HepG2 (cell line): ENCODE measurements at regions not wholly inside any gene's neighbourhood (a gene's known extent, or its start where the extent isn't known, plus 50 kb on each side); places are given as distances from the start of the nearest gene placed in this dataset.

ENCODE experiments used
- ATAC-seq: fragments of 200-7000 bp; cut with Tn5 transposase; 3 replicates; pipeline ENCODE4 v1.9.1; 2020; ENCODE audit warnings: mild to moderate bottlenecking, moderate library complexity
- BruUV-seq: library from RNA; stranded (reverse); fragments of 400-500 nt; replicated peaks from 2 replicates; lab custom pipeline; 2021; lab: Mats Ljungman, UMichigan
- CTCF ChIA-PET: fragments of 300-600 bp; formaldehyde crosslinking; extraction: SDS; loops from one replicate; lab custom pipeline; 2021; ENCODE audit warnings: low total read pairs, inconsistent platforms, low intra/inter-chr PET ratio; lab: Yijun Ruan, JAX
- POLR2A ChIA-PET: fragments of 350-600 bp; sonication (Branson Sonifier 250); formaldehyde crosslinking; loops from one replicate; lab custom pipeline; 2020; ENCODE audit warnings: antibody characterized with exemption, inconsistent platforms; lab: Yijun Ruan, JAX
- DNase-seq: peaks from one replicate; pipeline ENCODE4 v3.0.0-alpha.2; 2015; ENCODE audit warnings: low spot score
- FAIRE-seq: peaks from 3 replicates; lab custom pipeline; 2011; peaks lifted over from hg19 to GRCh38; lab: Jason Lieb, UNC
- H2AFZ ChIP-seq: one replicate; pipeline ENCODE4 v1.6.1; 2011; ENCODE audit warnings: low read length, inconsistent platforms
- H3K27ac ChIP-seq: fragments of 300-600 bp; 3 replicates; pipeline ENCODE4 v1.8.0; 2011; ENCODE audit warnings: mixed run types, mild to moderate bottlenecking, mixed read lengths, low read length, inconsistent platforms; ENCODE audit not compliant: insufficient read depth; ENCODE audit errors: extremely low read length
- H3K27me3 ChIP-seq, 2 experiments: fragments of 200-600 bp in 1 of 2; 2 replicates in 1 of 2; 3 replicates in 1 of 2; pipeline versions ENCODE4 v1.6.0 to v1.8.0; 2011; ENCODE audit warnings: low read length in 2 of 2, mild to moderate bottlenecking in 2 of 2, moderate library complexity in 2 of 2, inconsistent platforms in 1 of 2; ENCODE audit not compliant: insufficient read depth in 2 of 2, control insufficient read depth in 1 of 2
- H3K36me3 ChIP-seq, 2 experiments: fragments of 200-600 bp in 1 of 2; replicated peaks in 1 of 2; 2 replicates in 1 of 2; 3 replicates in 1 of 2; pipeline versions ENCODE4 v1.5.1 to v1.8.0; 2011; ENCODE audit warnings: low read length in 2 of 2, inconsistent platforms in 1 of 2; ENCODE audit not compliant: insufficient read depth in 2 of 2, control insufficient read depth in 1 of 2
- H3K4me1 ChIP-seq: 2 replicates; pipeline ENCODE4 v1.5.1; 2012; ENCODE audit warnings: low read length, inconsistent platforms; ENCODE audit not compliant: insufficient read depth
- H3K4me2 ChIP-seq: 2 replicates; pipeline ENCODE4 v1.6.0; 2011; ENCODE audit warnings: low read depth, low read length, inconsistent platforms
- H3K4me3 ChIP-seq, 3 experiments: fragments of 200-600 bp in 1 of 3; sonication (generic), shearing (Covaris generic) in 1 of 3; replicated peaks in 1 of 3; 2 replicates each; pipeline ENCODE4 v1.5.1; 2011 to 2016; ENCODE audit warnings: low read length in 3 of 3, inconsistent platforms in 2 of 3, low read depth in 2 of 3, mild to moderate bottlenecking in 2 of 3, control low read depth in 1 of 3, mixed read lengths in 1 of 3; ENCODE audit not compliant: insufficient read depth in 1 of 3
- H3K79me2 ChIP-seq: one replicate; pipeline ENCODE4 v1.6.1; 2011; ENCODE audit warnings: low read length, inconsistent platforms; ENCODE audit not compliant: insufficient read depth
- H3K9ac ChIP-seq: 2 replicates; pipeline ENCODE4 v1.6.0; 2011; ENCODE audit warnings: mild to moderate bottlenecking, low read depth, low read length, inconsistent platforms; ENCODE audit not compliant: insufficient read depth
- H3K9me3 ChIP-seq: 2 replicates; pipeline ENCODE4 v1.5.1; 2012; ENCODE audit warnings: mild to moderate bottlenecking, low read length
- H4K20me1 ChIP-seq: 2 replicates; pipeline ENCODE4 v1.6.0; 2011; ENCODE audit warnings: inconsistent platforms, mild to moderate bottlenecking, low read length, moderate library complexity; ENCODE audit not compliant: insufficient read depth
- CENPT ChIP-seq: sonication (generic); formaldehyde crosslinking; IDR thresholded peaks from 2 replicates; pipeline ENCODE4 v1.8.0; 2022; ENCODE audit warnings: low read depth, mild to moderate bottlenecking, moderate library complexity, missing genetic modification reagents
- HNF1A ChIP-seq, 2 experiments: sonication (generic) in 1 of 2; formaldehyde crosslinking in 1 of 2; IDR thresholded peaks; 2 replicates each; pipeline versions ENCODE4 v1.4.0 to v1.6.1; 2016 to 2020; ENCODE audit warnings: borderline replicate concordance in 1 of 2, low read depth in 1 of 2, mild to moderate bottlenecking in 1 of 2, missing genetic modification reagents in 1 of 2
- MAX ChIP-seq: IDR thresholded peaks from 2 replicates; pipeline ENCODE4 v1.6.1; 2012; ENCODE audit warnings: inconsistent platforms
- NR2F6 ChIP-seq, 2 experiments: IDR thresholded peaks; 2 replicates each; pipeline ENCODE4 v1.6.1; 2016; ENCODE audit warnings: antibody characterized with exemption in 1 of 2, mild to moderate bottlenecking in 1 of 2
- PRDM10 ChIP-seq: sonication (generic); formaldehyde crosslinking; IDR thresholded peaks from 2 replicates; pipeline ENCODE4 v1.4.0; 2020; ENCODE audit warnings: low read depth, missing genetic modification reagents
- SIN3B ChIP-seq: fragments of 150-350 bp; IDR thresholded peaks from 2 replicates; pipeline ENCODE4 v1.6.1; 2014; ENCODE audit warnings: low read length
- TRIM22 ChIP-seq: fragments of 450-650 bp; IDR thresholded peaks from 2 replicates; pipeline ENCODE4 v1.6.1; 2017
- ZNF101 ChIP-seq: sonication (generic); formaldehyde crosslinking; IDR thresholded peaks from 2 replicates; pipeline ENCODE4 v1.4.0; 2020; ENCODE audit warnings: mild to moderate bottlenecking, low read depth, missing genetic modification reagents, borderline replicate concordance
- ZNF3 ChIP-seq: IDR thresholded peaks from 2 replicates; pipeline ENCODE4 v1.7.0; 2017; ENCODE audit warnings: inconsistent platforms
- ZNF34 ChIP-seq: sonication (generic); formaldehyde crosslinking; IDR thresholded peaks from 2 replicates; pipeline ENCODE4 v1.4.0; 2020; ENCODE audit warnings: mild to moderate bottlenecking, missing genetic modification reagents, borderline replicate concordance
- ZNF816 ChIP-seq: sonication (generic); formaldehyde crosslinking; IDR thresholded peaks from 2 replicates; pipeline ENCODE4 v1.8.0; 2022; ENCODE audit warnings: missing genetic modification reagents, mild to moderate bottlenecking, borderline replicate concordance
- WGBS: methylation state at CpG from one replicate; pipeline ENCODE4 v1.1.6; 2017; ENCODE audit warnings: low lambda C conversion rate; 5-methylcytosine and 5-hydroxymethylcytosine counted together
- in situ Hi-C: cut with HindIII; loops from 2 replicates; pipeline ENCODE4 v1.10.0; 2017; ENCODE audit warnings: low pct_unique_long_range_greater_than_20kb; ENCODE audit not compliant: extremely low pct_ligation_motif_present
- intact Hi-C: fragments of 100-400 bp; cut with micrococcal nuclease; formaldehyde crosslinking; loops from one replicate; pipeline ENCODE4 v1.10.0; 2022; ENCODE audit not compliant: unreplicated experiment

GRCh38 chr13:105220881-105221280 lies 1314.6 kb downstream of the EFNB2 start:
- Histone ChIP-seq H3K4me1 (no peaks in the 10 kb centered on the region), H3K36me3 (no peaks in the 10 kb centered on the region), H3K27ac (no peak overlapping the region), H3K27me3 (no peaks in the 10 kb centered on the region), H3K9ac (no peak overlapping the region), H2AFZ (no peak overlapping the region), H3K9me3 (peaks cover 29% of the 10 kb centered on the region), H3K4me2 (no peak overlapping the region), H4K20me1 (no peaks in the 10 kb centered on the region), H3K79me2 (no peaks in the 10 kb centered on the region), H3K4me3 (no peak overlapping the region)
- FAIRE-seq (no peak), DNase-seq (no peak), ATAC-seq (no peak)
- CTCF ChIA-PET = no interaction called here
- POLR2A ChIA-PET = no interaction called here
- BruUV-seq = no TSS peak
- intact Hi-C loops = no loop called here
- in situ Hi-C loops = no loop called here
- WGBS = 11% methylated on average over 4 of the region's 4 CpGs
- TF ChIP-seq HNF1A (IDR thresholded peaks at IDR 0.05; ENCODE audit: low read depth) (no peak), HNF1A (CRISPR knock-in tag; IDR thresholded peaks at IDR 0.05; ENCODE audit: borderline replicate concordance) (no peak), ZNF34 (CRISPR knock-in tag) (no peak), ZNF3 (CRISPR knock-in tag) (no peak), SIN3B (no peak), MAX (no peak), TRIM22 (no peak), ZNF816 (no peak), ZNF101 (CRISPR knock-in tag) (no peak), CENPT (CRISPR knock-in tag) (no peak), NR2F6 (IDR thresholded peaks at IDR 0.05) (no peak), NR2F6 (CRISPR knock-in tag; IDR thresholded peaks at IDR 0.05) (no peak), PRDM10 (CRISPR knock-in tag) (no peak)
